H1 (cell line): ENCODE measurements at regions not wholly inside any gene's neighbourhood (a gene's known extent, or its start where the extent isn't known, plus 50 kb on each side); places are given as distances from the start of the nearest gene placed in this dataset.

Experiments used
- CTCF ChIA-PET: fragments of 300-600 bp; sonication (Branson Sonifier 250); formaldehyde crosslinking; loops from one replicate; lab custom pipeline; 2021; ENCODE audit not compliant: partially characterized antibody; lab: Charles Lee
- POLR2A ChIA-PET: fragments of 300-600 bp; sonication (Branson Sonifier 250); formaldehyde crosslinking; loops from one replicate; lab custom pipeline; 2021; ENCODE audit warnings: inconsistent platforms; ENCODE audit not compliant: partially characterized antibody; lab: Charles Lee
- DNase-seq, 2 experiments: peaks; one replicate each; pipeline versions ENCODE4 v3.0.0 to v3.0.0-alpha.2; 2010 to 2022; ENCODE audit warnings: low spot score in 2 of 2, low read depth in 1 of 2, mixed read lengths in 1 of 2
- FAIRE-seq: peaks from 2 replicates; lab custom pipeline; 2011; peaks lifted over from hg19 to GRCh38; lab: Jason Lieb, UNC
- H2AFZ ChIP-seq: 2 replicates; pipeline ENCODE4 v1.8.1; 2012; ENCODE audit warnings: low read length, inconsistent platforms
- H2AK5ac ChIP-seq: 2 replicates; pipeline ENCODE4 v1.6.1; 2013; ENCODE audit warnings: low read depth, low read length
- H2BK120ac ChIP-seq: replicated peaks from 2 replicates; pipeline ENCODE3; 2013; ENCODE audit warnings: low read depth, low read length, inconsistent platforms
- H2BK12ac ChIP-seq: 2 replicates; pipeline ENCODE4 v1.6.1; 2013; ENCODE audit warnings: low read depth, low read length
- H2BK15ac ChIP-seq: 2 replicates; pipeline ENCODE4 v1.6.1; 2013; ENCODE audit warnings: low read length
- H2BK20ac ChIP-seq: 2 replicates; pipeline ENCODE4 v1.6.1; 2013; ENCODE audit warnings: low read length
- H2BK5ac ChIP-seq: 2 replicates; pipeline ENCODE4 v1.6.1; 2013; ENCODE audit warnings: low read depth, low read length
- H3K14ac ChIP-seq: 2 replicates; pipeline ENCODE4 v1.6.1; 2013; ENCODE audit warnings: inconsistent platforms; ENCODE audit not compliant: insufficient read length
- H3K18ac ChIP-seq: 2 replicates; pipeline ENCODE4 v1.6.1; 2013; ENCODE audit warnings: low read length; ENCODE audit errors: extremely low read depth
- H3K23ac ChIP-seq: 2 replicates; pipeline ENCODE4 v1.6.1; 2013; ENCODE audit warnings: inconsistent platforms; ENCODE audit not compliant: insufficient read length
- H3K23me2 ChIP-seq: 2 replicates; pipeline ENCODE4 v1.6.1; 2013; ENCODE audit warnings: low read depth, low read length
- H3K27ac ChIP-seq: 2 replicates; pipeline ENCODE4 v1.6.1; 2011; ENCODE audit warnings: low read depth, low read length, inconsistent platforms
- H3K27me3 ChIP-seq, 4 experiments: replicated peaks in 1 of 4; 1 replicate in 1 of 4; 2 replicates in 3 of 4; pipeline versions ENCODE4 v1.6.1 to v1.8.1; 2011 to 2013; ENCODE audit warnings: low read length in 3 of 4, mild to moderate bottlenecking in 3 of 4, inconsistent platforms in 2 of 4, mixed read lengths in 2 of 4, moderate library complexity in 1 of 4; ENCODE audit not compliant: control insufficient read depth in 3 of 4, insufficient read depth in 3 of 4; ENCODE audit errors: extremely low read depth in 1 of 4
- H3K36me3 ChIP-seq, 4 experiments: 2 replicates each; pipeline versions ENCODE4 v1.6.1 to v1.8.1; 2011 to 2013; ENCODE audit warnings: mild to moderate bottlenecking in 4 of 4, low read length in 3 of 4, moderate library complexity in 2 of 4, control low read depth in 1 of 4, inconsistent platforms in 1 of 4; ENCODE audit not compliant: insufficient read depth in 4 of 4, control insufficient read depth in 2 of 4
- H3K4ac ChIP-seq: replicated peaks from 2 replicates; pipeline ENCODE3; 2013; ENCODE audit warnings: low read length, low read depth, mixed read lengths, inconsistent platforms; ENCODE audit not compliant: insufficient read length
- H3K4me1 ChIP-seq, 4 experiments: replicated peaks in 1 of 4; 1 replicate in 1 of 4; 2 replicates in 3 of 4; pipeline versions ENCODE4 v1.6.1 to v1.8.1; 2011 to 2013; ENCODE audit warnings: low read length in 3 of 4, inconsistent platforms in 2 of 4, mixed read lengths in 1 of 4; ENCODE audit not compliant: insufficient read depth in 4 of 4, control insufficient read depth in 3 of 4
- H3K4me2 ChIP-seq, 2 experiments: 2 replicates each; pipeline versions ENCODE4 v1.6.1 to v1.8.1; 2011 to 2013; ENCODE audit warnings: low read depth in 2 of 2, low read length in 2 of 2, control low read depth in 1 of 2, inconsistent platforms in 1 of 2, mild to moderate bottlenecking in 1 of 2; ENCODE audit not compliant: insufficient read depth in 1 of 2
- H3K4me3 ChIP-seq, 4 experiments: fragments of 200-600, 300-600 bp in 1 of 4; sonication (generic), shearing (Covaris generic), sonication (Bioruptor Twin) in 1 of 4; 2 replicates each; pipeline versions ENCODE4 v1.5.1 to v1.8.1; 2011 to 2016; ENCODE audit warnings: low read length in 4 of 4, low read depth in 3 of 4, control low read depth in 2 of 4, inconsistent platforms in 2 of 4, mild to moderate bottlenecking in 2 of 4, mixed read lengths in 1 of 4, moderate library complexity in 1 of 4; ENCODE audit not compliant: insufficient read depth in 2 of 4; ENCODE audit errors: extremely low read depth in 1 of 4
- H3K56ac ChIP-seq: replicated peaks from 2 replicates; pipeline ENCODE3; 2013; ENCODE audit warnings: low read depth, mild to moderate bottlenecking, mixed read lengths, low read length, inconsistent platforms; ENCODE audit not compliant: insufficient read length
- H3K79me1 ChIP-seq: 2 replicates; pipeline ENCODE4 v1.6.1; 2013; ENCODE audit warnings: low read depth, low read length, control low read depth
- H3K79me2 ChIP-seq, 2 experiments: 2 replicates each; pipeline versions ENCODE4 v1.6.1 to v1.8.1; 2012 to 2013; ENCODE audit warnings: low read length in 2 of 2, mild to moderate bottlenecking in 2 of 2, inconsistent platforms in 1 of 2; ENCODE audit not compliant: insufficient read depth in 2 of 2, control insufficient read depth in 1 of 2
- H3K9ac ChIP-seq, 4 experiments: replicated peaks in 1 of 4; 1 replicate in 1 of 4; 2 replicates in 3 of 4; pipeline versions ENCODE4 v1.6.1 to v1.8.1; 2011 to 2013; ENCODE audit warnings: low read depth in 3 of 4, low read length in 3 of 4, control low read depth in 2 of 4, mild to moderate bottlenecking in 2 of 4, moderate library complexity in 2 of 4, inconsistent platforms in 1 of 4; ENCODE audit errors: extremely low read depth in 1 of 4
- H3K9me3 ChIP-seq, 2 experiments: 2 replicates each; pipeline versions ENCODE4 v1.6.1 to v1.8.1; 2012 to 2013; ENCODE audit warnings: mild to moderate bottlenecking in 2 of 2, moderate library complexity in 2 of 2, control low read depth in 1 of 2, inconsistent platforms in 1 of 2, low read depth in 1 of 2, low read length in 1 of 2, mixed read lengths in 1 of 2; ENCODE audit not compliant: insufficient read depth in 2 of 2
- H4K20me1 ChIP-seq, 2 experiments: replicated peaks in 1 of 2; 2 replicates each; pipeline versions ENCODE3 to v1.8.1; 2011 to 2013; ENCODE audit warnings: inconsistent platforms in 2 of 2, low read length in 2 of 2, mild to moderate bottlenecking in 1 of 2; ENCODE audit not compliant: insufficient read depth in 2 of 2, control insufficient read depth in 1 of 2
- H4K5ac ChIP-seq: 2 replicates; pipeline ENCODE4 v1.6.1; 2013; ENCODE audit warnings: low read length, low read depth, mixed read lengths, inconsistent platforms; ENCODE audit not compliant: insufficient read length
- H4K8ac ChIP-seq: 2 replicates; pipeline ENCODE4 v1.8.0; 2013; ENCODE audit warnings: mild to moderate bottlenecking, moderate library complexity, low read length, inconsistent platforms; ENCODE audit not compliant: insufficient read depth; ENCODE audit errors: extremely low read depth
- H4K91ac ChIP-seq: replicated peaks from 2 replicates; pipeline ENCODE3; 2013; ENCODE audit warnings: low read length, mixed read lengths, inconsistent platforms; ENCODE audit not compliant: insufficient read length
- BACH1 ChIP-seq: IDR thresholded peaks from 2 replicates; pipeline ENCODE4 v1.6.1; 2012; ENCODE audit warnings: low read length, improper control_type of control experiment
- BCL11A ChIP-seq, 2 experiments: IDR thresholded peaks; one replicate each; pipeline ENCODE4 v1.6.1; 2011; ENCODE audit warnings: low read depth in 2 of 2, low read length in 2 of 2, mild to moderate bottlenecking in 2 of 2
- BRCA1 ChIP-seq: IDR thresholded peaks from 2 replicates; pipeline ENCODE4 v1.6.1; 2012; ENCODE audit warnings: low read depth, low read length, improper control_type of control experiment
- CHD1 ChIP-seq: IDR thresholded peaks from 2 replicates; pipeline ENCODE4 v1.6.1; 2012; ENCODE audit warnings: low read depth, low read length, improper control_type of control experiment
- CTBP2 ChIP-seq: IDR thresholded peaks from 2 replicates; pipeline ENCODE4 v1.7.0; 2011; ENCODE audit warnings: borderline replicate concordance, mild to moderate bottlenecking, moderate library complexity, mixed read lengths, low read length; ENCODE audit not compliant: insufficient read depth, insufficient read length
- EZH2 ChIP-seq: fragments of 200-600 bp; sonication (generic); IDR thresholded peaks from 2 replicates; pipeline ENCODE4 v1.7.1; 2012; ENCODE audit warnings: low read depth, mild to moderate bottlenecking, moderate library complexity, low read length, inconsistent platforms; ENCODE audit not compliant: severe bottlenecking
- FOSL1 ChIP-seq: IDR thresholded peaks from 2 replicates; pipeline ENCODE4 v1.6.1; 2011; ENCODE audit warnings: mild to moderate bottlenecking, low read depth, low read length, moderate library complexity; ENCODE audit not compliant: insufficient read depth
- GABPA ChIP-seq: IDR thresholded peaks from 2 replicates; pipeline ENCODE4 v1.6.1; 2011; ENCODE audit warnings: mild to moderate bottlenecking, low read length, moderate library complexity, borderline replicate concordance; ENCODE audit not compliant: insufficient read depth
- KDM1A ChIP-seq: fragments of 200-600, 300-600 bp; sonication (generic); IDR thresholded peaks from 2 replicates; pipeline ENCODE4 v1.7.1; 2016; ENCODE audit warnings: mild to moderate bottlenecking, low read length, borderline replicate concordance
- NRF1 ChIP-seq: IDR thresholded peaks from 2 replicates; pipeline ENCODE4 v1.6.1; 2011; ENCODE audit warnings: mild to moderate bottlenecking, low read depth, low read length, improper control_type of control experiment
- RAD21 ChIP-seq, 2 experiments: IDR thresholded peaks in 1 of 2; conservative IDR thresholded peaks in 1 of 2; 2 replicates each; pipeline ENCODE4 v1.6.1; 2011; ENCODE audit warnings: low read depth in 2 of 2, low read length in 2 of 2, improper control_type of control experiment in 1 of 2, inconsistent platforms in 1 of 2, mild to moderate bottlenecking in 1 of 2, moderate library complexity in 1 of 2
- SP1 ChIP-seq: IDR thresholded peaks from 2 replicates; pipeline ENCODE4 v1.6.1; 2011; ENCODE audit warnings: low read depth, low read length
- WGBS, 2 experiments: shearing (Covaris generic) in 1 of 2; methylation state at CpG; one replicate each; pipeline versions ENCODE4 v1.1.6 to v1.1.7; 2013 to 2015; ENCODE audit warnings: low lambda C conversion rate in 2 of 2, mixed read lengths in 2 of 2, inconsistent platforms in 1 of 2, low coverage in 1 of 2, missing lambda C conversion rate in 1 of 2; ENCODE audit not compliant: insufficient replicate concordance in 2 of 2, insufficient coverage in 1 of 2, insufficient read length in 1 of 2; ENCODE audit errors: extremely low coverage in 1 of 2, missing lambda C conversion rate in 1 of 2; 5-methylcytosine and 5-hydroxymethylcytosine counted together
- TF ChIP-seq, protein P1 (sequence below): IDR thresholded peaks from 2 replicates; pipeline ENCODE4 v1.6.1; 2012; ENCODE audit warnings: inconsistent platforms

- CTCF ChIA-PET: interaction anchor here (0.9 to 1.3 kb wide), 4 partner anchors 36 to 454 kb away, joined by 3 to 4 read pairs (median 4); no protein-coding TSS in a partner anchor
- DNase-seq: no peak
- 77% methylated on average over 7 of the region's 7 CpGs; no CpG with 5 or more reads in 1 of the 2 experiments for WGBS, 2 experiments
- TF ChIP-seq SP1: no peak
- no peak for TF ChIP-seq NRF1
- TF ChIP-seq KDM1A: no peak
- no peak for TF ChIP-seq GABPA
- no peak for TF ChIP-seq BCL11A (IDR thresholded peaks at IDR 0.05; ENCODE audit: low read depth in 2 of 2, low read length in 2 of 2)
- TF ChIP-seq BACH1: peak; percentile 98
- TF ChIP-seq CHD1: no peak
- TF ChIP-seq EZH2: no peak
- peak; percentile 42 to 49 for TF ChIP-seq RAD21 (IDR thresholded peaks at IDR 0.05 in 1 of 2, conservative IDR thresholded peaks at IDR 0.05 in 1 of 2; ENCODE audit: low read depth in 2 of 2, low read length in 2 of 2)
- no peak for TF ChIP-seq FOSL1
- no peak for TF ChIP-seq BRCA1
- TF ChIP-seq, protein P1, sequence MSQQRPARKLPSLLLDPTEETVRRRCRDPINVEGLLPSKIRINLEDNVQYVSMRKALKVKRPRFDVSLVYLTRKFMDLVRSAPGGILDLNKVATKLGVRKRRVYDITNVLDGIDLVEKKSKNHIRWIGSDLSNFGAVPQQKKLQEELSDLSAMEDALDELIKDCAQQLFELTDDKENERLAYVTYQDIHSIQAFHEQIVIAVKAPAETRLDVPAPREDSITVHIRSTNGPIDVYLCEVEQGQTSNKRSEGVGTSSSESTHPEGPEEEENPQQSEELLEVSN: no peak
- TF ChIP-seq CTBP2: no peak
Measured at GRCh38 chr18:4603955-4604354, 148.8 kb upstream of the DLGAP1 start.

More at GRCh38 chr18:4603955-4604354, 148.8 kb upstream of the DLGAP1 start:
- Histone ChIP-seq H3K79me2 (no peaks in the 10 kb centered on the region), H3K23me2 (no peaks in the 10 kb centered on the region), H2BK120ac (no peak overlapping the region), H3K4me2 (no peak overlapping the region), H4K91ac (no peak overlapping the region), H3K9ac (no peak overlapping the region; a peak in 1 of 7 replicates), H4K5ac (no peak overlapping the region), H3K18ac (no peak overlapping the region), H3K27ac (no peak overlapping the region), H3K27me3 (no peaks in the 10 kb centered on the region), H3K79me1 (no peaks in the 10 kb centered on the region), H3K36me3 (no peaks in the 10 kb centered on the region), H3K4ac (no peak overlapping the region), H2BK12ac (no peak overlapping the region), H3K56ac (no peak overlapping the region), H3K4me1 (peaks cover 0 to 2% (median 0%) of the 10 kb centered on the region in 4 experiments; a peak in 1 of 7 replicates), H4K20me1 (no peaks in the 10 kb centered on the region), H3K23ac (no peak overlapping the region), H3K4me3 (no peak overlapping the region), H3K9me3 (no peaks in the 10 kb centered on the region), H2BK15ac (no peak overlapping the region), H3K14ac (no peak overlapping the region), H2AFZ (peak overlapping the region; percentile 29; the same call in 1 of the 2 replicates), H2BK20ac (no peak overlapping the region), H2BK5ac (no peak overlapping the region), H4K8ac (no peak overlapping the region), H2AK5ac (no peak overlapping the region)
- POLR2A ChIA-PET: no interaction called here
- no peak for FAIRE-seq
